ENCODE measurements at regions not wholly inside any gene's neighbourhood (a gene's known extent, or its start where the extent isn't known, plus 50 kb on each side); places are given as distances from the start of the nearest gene placed in this dataset.

GRCh38 chrX:26295425-26295824, 79.5 kb downstream of the MAGEB5 start:
- TF ChIP-seq CTCF (IDR thresholded peaks at IDR 0.05) (no peak), POLR2A (IDR thresholded peaks at IDR 0.05) (no peak)

Data from Peyer's patch (tissue), 4 donors.